Activated gamma-delta T cell treated with anti-CD3 and anti-CD28 coated beads, Interleukin-2, amount 50 U/mL, for 16 hours (primary cell): ENCODE measurements at regions not wholly inside any gene's neighbourhood (a gene's known extent, or its start where the extent isn't known, plus 50 kb on each side); places are given as distances from the start of the nearest gene placed in this dataset.
"Not testable (repeated sequence)": the region's sequence is repeated elsewhere in the genome, so short reads cannot be mapped to it uniquely, and the experiment has no call there.

Experiments
- DNase-seq: peaks from one replicate; pipeline ENCODE4 v3.0.0-alpha.2; 2020; ENCODE audit warnings: low read depth

DNA sequence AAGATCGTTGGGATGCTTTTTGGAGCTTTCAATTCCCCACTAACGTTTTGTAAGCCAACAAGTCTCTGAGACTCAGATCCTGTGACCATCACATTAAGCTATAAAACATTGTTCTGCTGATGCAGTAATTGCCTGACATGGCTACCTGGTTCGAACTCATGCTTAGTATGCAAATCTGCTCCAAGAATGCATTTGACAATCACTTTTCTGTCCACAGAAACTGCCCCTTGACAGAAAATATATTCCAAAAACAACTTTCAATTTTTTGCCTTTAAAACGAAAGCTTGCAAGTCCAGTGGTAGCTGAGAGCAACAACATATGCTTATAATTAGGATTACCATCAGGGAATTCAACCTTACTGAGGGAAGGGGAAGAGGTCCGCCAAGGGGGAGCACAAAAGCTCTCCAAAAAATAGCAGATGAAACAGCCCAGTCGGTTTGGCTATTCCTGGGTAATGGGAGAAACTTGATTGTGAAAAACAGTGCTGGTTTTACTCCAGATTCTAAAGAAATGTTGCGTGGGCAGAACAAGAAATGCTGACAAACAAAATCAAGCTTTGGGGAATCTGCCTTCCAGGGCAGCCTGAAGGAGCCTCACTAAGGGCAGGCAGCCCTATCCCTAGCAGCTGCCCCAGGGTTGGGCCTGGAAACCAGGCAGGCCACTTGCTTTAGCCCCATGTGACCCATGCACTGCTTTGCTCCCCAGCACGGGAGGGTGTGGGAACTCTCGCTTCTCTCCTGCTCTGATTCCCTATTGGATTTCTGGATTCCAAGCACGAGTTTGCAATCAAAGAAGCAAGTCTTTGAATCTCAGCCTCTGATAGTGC lies 160.7 kb upstream of the LDB2 start:
- DNase-seq: no peak

DNA sequence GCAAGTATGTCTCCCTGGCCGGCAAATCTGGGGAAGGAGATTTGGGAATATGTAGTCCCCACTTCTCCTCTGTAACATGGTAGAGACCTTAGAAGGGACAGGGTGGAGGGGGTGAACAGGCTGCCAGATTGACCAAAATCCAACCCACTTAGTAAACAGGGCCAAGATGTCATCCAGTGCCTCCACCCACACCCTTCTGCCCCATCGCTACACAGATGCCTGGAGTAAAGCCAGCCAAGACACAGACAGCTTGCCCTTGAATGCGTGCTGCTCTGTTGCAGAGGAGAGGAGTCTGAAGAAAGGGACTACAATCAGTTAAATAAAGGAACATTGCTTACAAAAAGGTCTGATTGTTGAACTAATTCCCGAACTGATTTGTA lies 160.1 kb upstream of the LDB2 start:
- DNase-seq: no peak

DNA sequence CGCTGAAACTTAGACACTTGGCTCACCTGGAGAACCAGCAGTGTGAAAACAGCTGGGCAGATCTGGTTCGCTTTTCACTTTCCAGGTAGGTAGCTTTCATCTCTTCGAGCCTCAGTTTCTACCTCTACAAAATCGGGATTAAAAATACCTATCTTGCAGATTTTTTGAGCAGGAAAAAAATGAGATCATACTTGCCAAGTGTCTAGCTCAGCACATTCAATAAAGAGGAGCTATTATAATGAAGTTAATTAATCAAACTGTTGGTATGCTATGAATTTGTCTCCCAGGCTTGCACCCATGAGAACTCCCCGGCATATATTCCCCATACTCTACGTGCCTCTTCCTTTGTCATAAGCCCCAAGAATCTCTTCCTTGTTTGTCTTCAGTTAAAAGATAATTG lies 158.6 kb upstream of the LDB2 start:
- DNase-seq: no peak

DNA sequence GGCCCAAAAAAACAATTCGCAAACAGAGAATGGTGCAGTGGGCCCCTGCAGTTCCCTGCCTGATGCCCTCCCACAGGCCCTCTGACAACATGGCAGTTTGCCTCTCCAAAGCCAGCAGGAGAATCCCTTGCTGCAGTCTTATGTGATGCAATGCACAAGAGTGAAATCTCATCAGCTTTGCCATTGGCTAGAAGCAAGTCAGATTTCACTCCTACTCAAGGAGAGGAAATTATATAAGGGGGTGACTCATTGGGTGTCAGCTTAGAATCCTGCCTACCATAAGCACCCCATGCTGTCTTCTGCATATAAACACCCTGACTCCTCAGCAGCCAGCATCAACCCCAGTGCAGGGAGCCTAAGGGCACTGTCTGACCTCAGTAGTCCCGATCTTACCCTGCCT lies 157.3 kb upstream of the LDB2 start:
- no peak for DNase-seq

DNA sequence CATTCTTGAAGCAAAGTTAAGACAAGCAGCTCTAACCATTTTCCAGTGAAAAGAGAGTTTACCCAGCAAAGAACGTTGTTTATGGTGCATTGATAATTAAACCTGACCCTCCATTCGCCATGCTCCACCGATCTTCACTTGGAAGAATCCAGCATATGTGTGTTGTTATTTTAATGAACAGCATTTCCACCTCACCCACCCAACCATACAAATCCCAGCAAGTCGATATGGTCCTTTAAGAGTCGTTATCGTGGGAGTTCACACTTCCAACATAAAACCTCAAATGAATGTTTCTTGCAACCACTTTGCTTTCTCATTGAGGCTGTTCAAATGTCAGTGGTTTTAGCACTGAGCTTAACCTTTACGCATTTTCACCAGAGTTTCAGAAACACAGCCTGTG lies 147.4 kb upstream of the LDB2 start:
- DNase-seq: no peak

DNA sequence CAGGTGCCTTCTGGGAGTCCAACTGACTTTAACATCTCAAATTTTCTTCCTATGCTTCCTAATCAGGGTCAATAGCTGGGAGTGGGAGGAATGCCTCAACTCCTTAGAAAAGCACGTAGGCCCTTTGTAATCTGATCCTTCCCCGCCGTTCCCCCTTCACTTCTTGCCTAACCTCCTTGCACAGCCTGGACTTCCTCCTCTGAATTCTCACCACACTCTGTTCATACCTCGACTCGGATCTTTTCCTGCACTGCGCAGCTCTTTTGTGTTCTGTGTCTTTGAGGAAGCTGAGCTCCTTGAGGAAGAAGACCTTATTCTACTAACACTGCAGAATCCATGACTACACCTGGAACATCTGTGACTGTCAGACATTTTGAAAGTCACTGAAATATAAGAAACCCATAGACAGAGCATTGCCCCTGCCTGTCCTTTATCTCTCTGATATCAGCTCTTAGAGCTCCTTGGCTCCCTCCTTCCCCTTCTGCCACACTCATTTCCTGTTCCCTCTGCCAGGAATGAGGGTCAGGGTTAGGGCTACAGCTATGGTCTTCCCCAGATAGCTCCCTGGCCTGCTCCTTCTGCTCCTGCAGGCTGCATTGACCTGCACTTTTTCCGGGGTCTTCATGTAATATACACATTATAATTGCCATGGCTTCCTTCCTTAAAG lies 140.2 kb upstream of the LDB2 start:
- no peak for DNase-seq

DNA sequence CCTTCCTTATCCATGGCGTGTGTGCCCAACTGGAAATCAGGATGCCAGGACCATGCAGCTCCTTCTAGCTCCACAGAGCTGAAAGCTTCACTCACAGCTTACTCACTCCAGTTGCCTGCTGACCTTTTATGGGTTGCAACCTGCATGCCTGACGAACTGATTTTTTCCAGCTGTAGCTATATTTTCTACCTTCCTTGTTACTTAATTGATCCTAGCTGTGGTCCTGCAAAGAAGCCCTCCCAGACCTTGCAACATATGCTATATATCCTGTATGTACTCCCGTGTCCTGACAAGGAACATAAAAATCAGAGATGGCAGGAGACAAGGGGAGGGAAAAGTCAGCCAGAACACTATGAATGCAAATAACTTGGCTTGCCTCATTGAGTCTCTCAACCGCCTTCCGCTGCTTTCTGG lies 135.3 kb upstream of the LDB2 start:
- DNase-seq: no peak

DNA sequence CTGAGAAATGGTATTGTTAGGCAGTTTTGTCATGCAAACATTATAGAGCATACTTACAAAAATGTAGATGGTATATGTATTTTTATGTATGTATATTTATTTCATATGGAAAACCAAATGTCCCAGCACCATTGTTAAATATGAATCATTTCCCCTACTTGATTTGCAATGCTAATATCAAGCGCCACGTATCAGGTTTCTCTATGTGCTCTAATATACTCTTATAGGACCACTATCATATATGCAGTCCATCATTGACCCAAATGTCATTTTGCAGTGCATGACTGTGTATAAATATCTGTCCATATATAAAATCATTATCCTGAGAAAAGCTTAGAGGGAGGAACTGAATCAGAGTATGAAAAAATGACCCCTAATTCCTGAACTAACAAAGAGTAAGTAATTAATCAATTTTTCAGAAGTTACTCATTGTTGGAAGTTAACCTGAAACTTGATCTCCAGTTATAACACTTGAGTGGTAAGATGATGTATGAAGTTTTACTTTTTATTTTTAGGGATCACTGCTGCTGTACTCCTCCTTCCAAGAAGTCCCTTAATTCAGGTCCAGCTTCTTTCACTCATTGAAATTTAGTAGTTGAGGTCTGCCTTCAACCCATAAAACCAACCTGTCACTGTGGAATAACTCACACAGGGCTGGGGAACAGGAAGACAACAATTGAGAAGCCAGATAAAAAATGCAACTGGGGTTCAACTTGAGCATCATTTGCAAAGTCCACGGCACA lies 134.8 kb upstream of the LDB2 start:
- no peak for DNase-seq

DNA sequence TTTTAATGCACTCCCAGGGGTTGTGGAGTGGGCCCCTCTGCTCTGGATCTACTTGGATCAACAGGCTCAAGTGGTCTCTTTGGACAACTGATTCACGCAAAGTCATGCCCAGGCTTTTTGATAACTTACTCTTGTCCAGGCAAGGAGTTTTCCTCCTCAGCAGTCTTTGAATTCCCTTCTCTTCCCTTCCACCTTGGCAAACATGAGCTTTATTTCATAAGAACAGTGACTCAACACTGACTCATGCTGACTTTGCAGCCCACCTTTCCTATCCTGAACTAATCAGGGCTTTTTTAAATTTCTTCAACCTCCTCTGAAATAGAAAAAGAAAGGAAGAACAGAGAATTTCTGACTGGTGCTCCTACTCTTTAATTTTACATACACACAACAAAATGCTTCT lies 132.1 kb upstream of the LDB2 start:
- no peak for DNase-seq

DNA sequence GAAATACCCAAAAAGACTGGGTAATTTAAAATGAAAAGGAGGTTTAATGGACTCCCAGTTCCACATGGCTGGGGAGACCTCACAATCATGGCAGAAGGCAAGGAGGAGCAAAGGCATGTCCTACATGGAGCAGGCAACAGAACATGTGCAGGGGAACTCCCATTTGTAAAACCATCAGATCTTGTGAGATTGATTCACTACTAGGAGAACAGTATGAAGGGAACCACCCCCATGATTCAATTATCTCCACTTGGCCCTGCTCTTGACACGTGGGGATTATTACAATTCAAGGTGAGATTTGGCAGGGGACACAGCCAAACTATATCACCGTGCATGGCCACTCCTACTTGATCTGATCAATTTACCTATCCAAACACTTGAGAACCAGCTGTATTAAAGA lies 131.5 kb upstream of the LDB2 start:
- no peak for DNase-seq

DNA sequence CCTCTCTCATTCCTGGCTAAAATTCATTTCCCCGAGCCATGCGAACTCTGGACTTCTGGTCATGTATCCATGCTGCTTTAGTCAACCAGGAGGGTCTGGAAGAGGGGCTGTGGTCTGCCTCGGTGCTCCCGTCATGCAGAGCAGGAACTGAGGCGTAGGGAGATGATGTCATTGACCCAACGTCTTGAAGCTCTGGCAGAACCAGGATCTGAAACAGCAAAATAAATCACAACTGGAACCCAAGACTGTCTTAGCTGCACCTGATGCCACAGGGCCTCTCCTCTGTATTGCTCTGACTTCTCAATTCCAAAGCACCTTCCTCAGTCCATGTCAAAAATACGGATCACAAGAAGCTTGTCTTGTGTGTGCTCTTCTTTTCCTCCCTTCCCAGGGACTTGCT lies 131.0 kb upstream of the LDB2 start:
- no peak for DNase-seq

DNA sequence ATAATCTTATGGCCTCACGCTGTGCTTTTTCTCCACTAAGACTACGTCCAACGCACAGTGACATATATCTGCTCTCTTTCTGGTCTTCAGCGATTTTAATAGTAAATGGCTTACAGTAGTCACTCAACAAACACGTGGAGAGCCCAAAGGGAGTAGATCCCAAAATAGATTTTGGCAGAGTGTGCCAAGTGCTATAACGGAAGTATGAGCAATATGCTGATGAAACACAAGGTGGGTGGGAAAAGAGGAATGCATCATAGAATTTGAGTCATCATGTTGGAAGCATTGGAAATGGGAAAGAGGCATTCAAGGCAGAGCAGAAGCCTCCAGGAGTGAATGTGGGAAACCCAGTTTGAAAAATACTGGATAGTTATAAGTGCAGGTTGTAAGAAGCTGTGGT lies 129.1 kb upstream of the LDB2 start:
- DNase-seq: no peak

DNA sequence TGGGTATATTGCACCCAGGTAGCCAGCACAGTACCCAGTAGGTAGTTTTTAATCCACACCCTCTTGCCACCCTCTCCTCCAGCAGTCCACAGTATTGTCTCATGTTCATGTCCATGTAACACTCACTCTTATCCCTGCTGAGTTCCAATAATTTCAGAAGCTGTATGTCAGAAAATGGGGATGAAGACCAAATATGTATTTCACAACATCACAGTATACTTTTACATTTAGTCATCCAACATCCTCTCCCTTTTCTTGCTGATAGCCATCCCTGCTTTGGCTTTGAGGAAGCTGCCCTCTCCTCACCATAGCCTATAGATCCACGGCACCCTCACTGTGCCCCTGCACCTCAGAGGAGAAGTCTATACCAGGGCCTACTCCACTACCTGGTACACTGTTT lies 126.0 kb upstream of the LDB2 start:
- DNase-seq: no peak

DNA sequence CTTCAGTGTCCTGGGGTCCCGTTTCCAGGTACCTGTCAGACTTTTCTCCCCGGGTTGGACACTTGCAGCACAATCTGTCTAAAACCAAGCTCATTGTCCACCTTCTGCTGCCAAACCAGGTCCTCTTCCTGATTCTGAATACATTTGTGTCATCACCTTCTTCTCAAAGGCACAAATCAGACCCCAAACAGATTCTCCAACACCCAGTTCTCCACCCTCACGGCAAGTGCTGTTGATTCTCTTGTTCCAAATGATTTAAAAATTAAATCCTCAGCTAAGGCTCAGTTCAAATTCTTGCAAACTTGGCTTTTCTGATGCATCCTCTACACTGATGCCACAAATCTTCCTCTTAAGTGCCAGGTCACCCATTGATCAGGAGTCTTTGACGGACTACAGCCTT lies 122.5 kb upstream of the LDB2 start:
- no peak for DNase-seq

DNA sequence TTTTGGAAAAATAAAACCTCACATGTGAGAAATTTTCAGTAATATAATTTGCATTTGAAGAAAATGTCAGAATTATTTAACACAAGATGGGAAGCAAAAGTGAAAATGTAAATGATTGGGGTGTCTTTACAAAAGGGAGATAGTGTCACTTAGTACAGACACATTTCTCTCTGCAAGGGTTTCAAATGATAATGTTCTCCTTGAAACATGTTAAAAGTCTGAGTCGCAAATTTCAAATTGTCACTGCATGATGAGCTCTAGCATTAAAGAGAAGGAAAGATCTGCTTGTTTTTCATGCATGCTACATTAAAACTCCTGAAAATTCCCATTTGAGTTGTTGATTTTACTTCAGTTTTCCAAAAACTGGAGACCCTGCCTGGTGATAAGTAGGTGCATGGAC lies 122.0 kb upstream of the LDB2 start:
- DNase-seq: no peak

DNA sequence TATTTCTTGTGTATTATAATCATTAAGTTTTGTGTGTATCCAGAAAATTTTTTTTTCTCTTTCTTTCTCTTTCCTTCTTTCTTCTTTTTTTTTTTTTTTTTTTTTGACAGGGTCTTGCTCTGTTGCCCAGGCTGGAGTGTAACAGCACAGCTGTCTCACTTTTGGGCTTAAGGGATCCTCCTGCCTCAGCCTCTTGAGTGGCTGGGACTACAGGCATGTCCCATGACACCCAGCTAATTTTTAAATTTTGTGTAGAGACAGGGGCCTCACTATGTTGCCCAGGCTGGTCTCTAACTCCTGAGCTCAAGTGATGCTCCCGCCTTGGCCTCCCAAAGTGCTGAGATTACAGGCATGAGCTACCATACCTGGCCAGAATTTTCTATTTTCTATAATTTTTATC lies 120.2 kb upstream of the LDB2 start:
- not testable (repeated sequence) for DNase-seq

DNA sequence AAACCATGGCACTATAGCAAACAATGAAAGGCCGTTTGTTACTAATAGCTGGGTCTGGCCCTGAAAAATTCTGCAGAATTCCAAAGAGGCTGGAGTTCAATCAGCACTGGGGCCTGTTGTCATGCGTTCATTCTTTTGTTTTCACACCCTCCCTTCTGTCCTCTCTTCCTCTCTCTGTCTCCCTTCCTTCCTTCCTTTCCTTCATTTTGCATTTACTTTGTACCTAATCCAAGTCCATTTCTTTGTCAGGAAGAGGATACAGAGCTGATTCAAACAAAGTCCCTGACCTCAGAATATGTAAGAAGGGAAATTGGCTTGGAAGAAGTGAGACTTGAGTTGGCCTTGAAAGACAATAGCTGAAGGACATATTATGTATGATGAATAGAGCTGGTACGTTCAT lies 119.6 kb upstream of the LDB2 start:
- no peak for DNase-seq

DNA sequence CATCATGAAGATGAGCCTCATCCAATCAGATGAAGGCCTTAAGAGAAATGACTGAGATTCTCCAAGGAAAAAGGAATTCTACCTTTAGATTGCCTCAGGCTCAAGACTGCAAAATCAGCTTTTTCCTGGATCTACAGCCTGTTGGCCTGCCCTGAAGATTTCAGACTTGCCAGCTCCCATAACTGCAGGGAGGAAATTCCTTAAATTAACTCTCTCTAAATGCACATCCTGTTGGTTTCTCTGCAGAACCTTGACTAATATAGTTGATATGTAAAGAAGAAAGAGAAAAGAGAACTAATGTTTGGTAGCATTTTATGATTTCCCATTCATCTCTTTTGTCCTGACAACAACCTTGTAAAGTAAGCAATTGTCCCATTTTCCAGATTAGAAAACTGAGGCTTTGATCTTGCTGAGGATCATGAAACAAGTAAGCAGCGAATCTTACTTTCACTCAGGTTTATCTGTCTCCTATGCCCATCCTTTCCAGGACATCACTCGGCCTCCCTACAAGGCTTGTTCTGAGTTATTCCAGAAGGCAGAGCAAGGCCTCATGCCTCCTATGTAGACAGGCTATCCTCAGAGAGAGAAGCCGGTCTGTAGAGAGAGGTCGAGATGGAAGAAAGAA lies 115.0 kb upstream of the LDB2 start:
- no peak for DNase-seq

DNA sequence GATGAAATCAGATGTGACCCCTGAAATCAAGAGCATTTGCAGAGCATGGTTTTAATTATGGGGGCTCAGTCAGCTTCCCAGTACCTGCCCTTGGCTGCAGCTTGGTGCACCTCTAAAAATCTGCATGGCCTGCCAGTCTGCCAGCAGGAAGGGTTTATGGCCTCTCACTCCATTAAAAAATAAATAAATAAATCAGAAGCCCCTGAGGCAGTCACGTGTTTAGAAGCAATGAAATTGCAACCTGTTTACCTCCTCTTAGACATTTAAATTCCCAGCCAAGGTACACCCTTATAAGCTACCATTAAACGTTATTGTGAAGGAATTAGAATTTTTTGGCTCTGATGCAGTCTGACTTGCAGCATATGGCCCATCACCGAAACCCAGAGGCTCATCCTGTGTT lies 114.0 kb upstream of the LDB2 start:
- DNase-seq: no peak

DNA sequence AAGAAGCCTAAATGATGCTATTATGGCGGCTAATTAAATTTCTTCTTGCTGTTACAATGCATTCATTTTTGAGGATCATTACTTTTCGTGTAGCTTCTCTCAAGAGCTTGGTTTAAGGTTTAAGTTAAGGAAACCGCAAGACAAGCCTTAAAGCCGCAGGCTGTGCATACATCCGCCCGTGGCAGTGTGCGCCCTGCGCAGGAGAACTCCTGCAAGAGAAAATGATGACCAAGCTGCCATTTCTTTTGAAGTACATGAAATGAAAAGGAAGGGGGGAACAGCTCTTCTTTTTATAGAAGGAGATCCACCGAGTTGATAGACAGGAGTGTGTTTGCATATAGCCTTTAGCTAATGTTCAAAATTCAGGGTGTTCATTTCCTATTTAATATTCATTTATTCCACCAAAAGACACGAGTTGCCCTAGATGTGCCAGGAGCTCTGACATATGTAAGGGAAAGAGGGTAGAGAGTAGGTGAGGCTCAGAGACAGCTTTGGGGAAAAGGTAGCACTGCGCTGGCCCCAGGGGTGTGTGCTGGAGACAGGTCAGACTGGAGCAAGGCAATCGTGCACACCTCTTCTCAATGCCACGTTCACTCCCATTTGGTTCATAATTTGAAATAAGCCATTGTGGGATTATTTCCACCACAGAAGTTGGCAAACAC lies 112.1 kb upstream of the LDB2 start:
- DNase-seq: no peak

DNA sequence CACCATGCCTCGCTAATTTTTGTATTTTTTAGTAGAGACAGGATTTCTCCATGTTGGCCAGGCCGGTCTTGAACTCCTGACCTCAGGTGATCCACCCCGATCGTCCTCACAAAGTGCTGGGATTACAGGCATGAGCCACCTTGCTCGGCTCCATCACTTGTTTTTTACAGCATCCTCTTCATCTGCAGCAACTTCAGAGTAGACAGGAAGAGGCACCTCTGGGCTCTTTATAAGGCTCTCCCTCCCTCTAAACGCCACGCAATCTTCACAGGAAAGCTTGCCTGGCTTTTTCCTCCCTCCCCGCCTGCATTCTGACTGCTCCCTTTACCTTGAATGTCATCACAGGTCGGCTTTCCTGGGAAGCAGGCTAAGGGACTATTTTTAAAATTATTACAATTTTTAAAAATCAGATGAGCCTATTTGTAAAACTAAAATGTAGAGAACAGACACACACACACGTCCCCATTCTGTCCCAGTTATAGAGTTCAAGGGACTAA lies 111.5 kb upstream of the LDB2 start:
- no peak for DNase-seq

DNA sequence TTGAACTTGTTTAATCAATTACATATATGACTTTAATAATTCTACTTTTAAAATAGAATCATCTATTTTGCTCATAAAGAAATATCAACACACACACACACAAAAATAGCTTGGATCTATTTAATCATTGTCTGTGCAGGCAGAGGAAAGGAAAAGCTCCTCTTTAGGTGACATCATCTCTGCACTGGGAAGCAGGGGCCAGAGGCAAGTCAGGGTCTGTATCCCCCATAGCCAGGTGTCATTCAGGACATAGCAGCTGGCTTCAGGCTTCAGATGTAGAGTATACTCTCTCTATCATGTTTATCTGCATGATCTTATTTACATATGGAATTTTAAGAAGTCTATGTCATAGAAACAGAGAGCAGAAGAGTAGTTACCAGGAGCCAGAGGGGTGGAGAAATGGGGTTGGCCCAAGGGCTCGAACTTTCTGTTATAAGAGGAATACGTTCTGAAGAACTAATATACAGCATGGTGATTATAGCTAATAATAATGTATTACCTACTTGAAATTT lies 110.4 kb upstream of the LDB2 start:
- DNase-seq: no peak
